Neural progenitor cell (in vitro differentiated cells): ENCODE measurements at regions not wholly inside any gene's neighbourhood (a gene's known extent, or its start where the extent isn't known, plus 50 kb on each side); places are given as distances from the start of the nearest gene placed in this dataset.

Experiments
- EZH2 ChIP-seq: fragments of 200-600 bp; sonication (generic); IDR thresholded peaks from 2 replicates; pipeline ENCODE4 v1.6.1; 2017; ENCODE audit warnings: antibody characterized with exemption, mild to moderate bottlenecking, moderate library complexity
- TF ChIP-seq, protein P1 (sequence below): fragments of 200-600 bp; sonication (generic); IDR thresholded peaks from 2 replicates; pipeline ENCODE4 v1.5.1; 2017; ENCODE audit warnings: antibody characterized with exemption, mild to moderate bottlenecking

DNA sequence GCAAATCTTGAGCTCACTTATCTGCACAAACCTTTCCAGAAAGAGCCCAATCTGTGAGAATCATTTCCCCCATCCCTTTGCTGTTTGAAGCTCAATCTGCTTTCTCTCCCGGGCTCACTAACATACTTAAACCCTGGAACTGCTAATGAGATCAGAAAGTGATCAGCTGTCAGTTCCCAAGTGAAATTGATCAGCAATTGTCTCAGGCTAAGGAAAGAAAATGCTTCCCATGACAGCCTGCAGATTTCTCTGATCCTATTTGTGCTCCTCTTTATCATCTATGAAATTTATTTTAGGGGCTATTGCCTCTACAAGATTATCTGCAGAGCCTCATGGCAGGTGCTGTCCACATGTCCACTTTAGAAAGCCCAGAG is 239.0 kb upstream of the CXCR4 start:
- TF ChIP-seq, protein P1, sequence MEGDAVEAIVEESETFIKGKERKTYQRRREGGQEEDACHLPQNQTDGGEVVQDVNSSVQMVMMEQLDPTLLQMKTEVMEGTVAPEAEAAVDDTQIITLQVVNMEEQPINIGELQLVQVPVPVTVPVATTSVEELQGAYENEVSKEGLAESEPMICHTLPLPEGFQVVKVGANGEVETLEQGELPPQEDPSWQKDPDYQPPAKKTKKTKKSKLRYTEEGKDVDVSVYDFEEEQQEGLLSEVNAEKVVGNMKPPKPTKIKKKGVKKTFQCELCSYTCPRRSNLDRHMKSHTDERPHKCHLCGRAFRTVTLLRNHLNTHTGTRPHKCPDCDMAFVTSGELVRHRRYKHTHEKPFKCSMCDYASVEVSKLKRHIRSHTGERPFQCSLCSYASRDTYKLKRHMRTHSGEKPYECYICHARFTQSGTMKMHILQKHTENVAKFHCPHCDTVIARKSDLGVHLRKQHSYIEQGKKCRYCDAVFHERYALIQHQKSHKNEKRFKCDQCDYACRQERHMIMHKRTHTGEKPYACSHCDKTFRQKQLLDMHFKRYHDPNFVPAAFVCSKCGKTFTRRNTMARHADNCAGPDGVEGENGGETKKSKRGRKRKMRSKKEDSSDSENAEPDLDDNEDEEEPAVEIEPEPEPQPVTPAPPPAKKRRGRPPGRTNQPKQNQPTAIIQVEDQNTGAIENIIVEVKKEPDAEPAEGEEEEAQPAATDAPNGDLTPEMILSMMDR = no peak
- no peak for TF ChIP-seq EZH2
